Immature natural killer cell (primary cell): ENCODE measurements at regions not wholly inside any gene's neighbourhood (a gene's known extent, or its start where the extent isn't known, plus 50 kb on each side); places are given as distances from the start of the nearest gene placed in this dataset.

Source experiments
- DNase-seq, 3 donors: peaks; one replicate each; pipeline ENCODE4 v3.0.0; 2022; ENCODE audit warnings: mixed read lengths in 1 of 3
- H3K27ac Mint-ChIP-seq, 6 donors: one replicate each; pipeline ENCODE4 v1.8.0; 2020; ENCODE audit warnings: mixed read lengths in 6 of 6, mild to moderate bottlenecking in 5 of 6, inconsistent platforms in 4 of 6, moderate library complexity in 3 of 6
- H3K27me3 Mint-ChIP-seq, 3 donors: one replicate each; pipeline ENCODE4 v1.8.0; 2020 to 2021; ENCODE audit warnings: low read depth in 3 of 3, mild to moderate bottlenecking in 3 of 3, mixed read lengths in 3 of 3, moderate library complexity in 3 of 3, inconsistent platforms in 1 of 3
- H3K36me3 Mint-ChIP-seq, 3 donors: one replicate each; pipeline ENCODE4 v1.8.0; 2020; ENCODE audit warnings: mixed read lengths in 3 of 3, inconsistent platforms in 2 of 3, mild to moderate bottlenecking in 2 of 3
- H3K4me1 Mint-ChIP-seq, 2 donors: one replicate each; pipeline ENCODE4 v1.8.0; 2020; ENCODE audit warnings: inconsistent platforms in 2 of 2, mild to moderate bottlenecking in 2 of 2, mixed read lengths in 2 of 2, moderate library complexity in 1 of 2
- H3K4me3 Mint-ChIP-seq, 5 donors: one replicate each; pipeline ENCODE4 v1.8.0; 2020; ENCODE audit warnings: mild to moderate bottlenecking in 5 of 5, mixed read lengths in 5 of 5, inconsistent platforms in 3 of 5, moderate library complexity in 3 of 5
- H3K9me3 Mint-ChIP-seq, 6 donors: one replicate each; pipeline ENCODE4 v1.8.0; 2020; ENCODE audit warnings: mild to moderate bottlenecking in 6 of 6, mixed read lengths in 6 of 6, inconsistent platforms in 4 of 6, moderate library complexity in 3 of 6

GRCh38 chr2:236935631-236936445, 149.9 kb upstream of the COPS8 start:
- Mint-ChIP-seq H3K27ac (no peak overlapping the region), H3K9me3 (no peaks in the 10 kb centered on the region), H3K27me3 (peaks cover 0 to 9% (median 5%) of the 10 kb centered on the region in 3 donors), H3K4me3 (no peak overlapping the region), H3K36me3 (no peaks in the 10 kb centered on the region), H3K4me1 (no peaks in the 10 kb centered on the region)
- no peak for DNase-seq

GRCh38 chr2:236936446-236936940, 149.2 kb upstream of the COPS8 start:
- Mint-ChIP-seq H3K4me1 (no peaks in the 10 kb centered on the region), H3K9me3 (no peaks in the 10 kb centered on the region), H3K4me3 (no peak overlapping the region), H3K27me3 (peaks cover 0 to 9% (median 4%) of the 10 kb centered on the region in 3 donors), H3K27ac (no peak overlapping the region), H3K36me3 (no peaks in the 10 kb centered on the region)
- DNase-seq, result no peak

- Mint-ChIP-seq H3K4me3 (no peak overlapping the region), H3K4me1 (no peaks in the 10 kb centered on the region), H3K9me3 (no peaks in the 10 kb centered on the region), H3K27me3 (peaks cover 2 to 9% (median 4%) of the 10 kb centered on the region in 3 donors), H3K36me3 (no peaks in the 10 kb centered on the region), H3K27ac (no peak overlapping the region)
- no peak for DNase-seq
These were observed 147.6 kb upstream of the COPS8 start for GRCh38 chr2:236938126-236938525.

GRCh38 chr2:236939271-236939670, 146.4 kb upstream of the COPS8 start:
- Mint-ChIP-seq H3K4me1 (no peaks in the 10 kb centered on the region), H3K4me3 (no peak overlapping the region), H3K27me3 (peaks cover 2 to 7% (median 5%) of the 10 kb centered on the region in 3 donors), H3K27ac (no peak overlapping the region), H3K36me3 (no peaks in the 10 kb centered on the region), H3K9me3 (peaks cover 0 to 2% (median 0%) of the 10 kb centered on the region in 6 donors)
- DNase-seq, result no peak

- Mint-ChIP-seq H3K4me1 (no peaks in the 10 kb centered on the region), H3K9me3 (peaks cover 0 to 2% (median 0%) of the 10 kb centered on the region in 6 donors), H3K27ac (no peak overlapping the region), H3K4me3 (no peak overlapping the region), H3K27me3 (peaks cover 2 to 7% (median 5%) of the 10 kb centered on the region in 3 donors), H3K36me3 (no peaks in the 10 kb centered on the region)
- no peak for DNase-seq
These were observed 145.9 kb upstream of the COPS8 start for GRCh38 chr2:236939721-236940231.

- H3K9me3 Mint-ChIP-seq, result peaks cover 0 to 2% (median 0%) of the 10 kb centered on the region in 6 donors
- H3K4me3 Mint-ChIP-seq, result no peak overlapping the region
- H3K27ac Mint-ChIP-seq, result no peak overlapping the region
These were observed 145.2 kb upstream of the COPS8 start for GRCh38 chr2:236940497-236940896.

GRCh38 chr2:236940916-236941520, 144.7 kb upstream of the COPS8 start:
- Mint-ChIP-seq H3K4me1 (no peaks in the 10 kb centered on the region), H3K4me3 (no peak overlapping the region), H3K27ac (no peak overlapping the region), H3K9me3 (peaks cover 0 to 2% (median 0%) of the 10 kb centered on the region in 6 donors), H3K36me3 (no peaks in the 10 kb centered on the region), H3K27me3 (peaks cover 3 to 7% (median 5%) of the 10 kb centered on the region in 3 donors)
- no peak for DNase-seq

More at GRCh38 chr2:236940497-236940896, 145.2 kb upstream of the COPS8 start:
- Mint-ChIP-seq H3K36me3 (no peaks in the 10 kb centered on the region), H3K4me1 (no peaks in the 10 kb centered on the region), H3K27me3 (peaks cover 2 to 7% (median 5%) of the 10 kb centered on the region in 3 donors)
- DNase-seq, result no peak

- Mint-ChIP-seq H3K27me3 (peaks cover 5 to 7% (median 6%) of the 10 kb centered on the region in 3 donors), H3K9me3 (peaks cover 0 to 2% (median 0%) of the 10 kb centered on the region in 6 donors), H3K27ac (no peak overlapping the region), H3K36me3 (no peaks in the 10 kb centered on the region), H3K4me1 (no peaks in the 10 kb centered on the region), H3K4me3 (no peak overlapping the region)
- no peak for DNase-seq
These were observed 144.1 kb upstream of the COPS8 start for GRCh38 chr2:236941551-236941950.

GRCh38 chr2:236942554-236942953, 143.1 kb upstream of the COPS8 start:
- Mint-ChIP-seq H3K4me1 (no peaks in the 10 kb centered on the region), H3K27me3 (peaks cover 5 to 7% (median 6%) of the 10 kb centered on the region in 3 donors), H3K9me3 (peaks cover 0 to 2% (median 0%) of the 10 kb centered on the region in 6 donors), H3K4me3 (no peak overlapping the region), H3K36me3 (no peaks in the 10 kb centered on the region), H3K27ac (no peak overlapping the region)
- no peak for DNase-seq

GRCh38 chr2:236943068-236943467, 142.6 kb upstream of the COPS8 start:
- Mint-ChIP-seq H3K4me3 (no peak overlapping the region), H3K4me1 (no peaks in the 10 kb centered on the region), H3K27me3 (peaks cover 4 to 8% (median 7%) of the 10 kb centered on the region in 3 donors), H3K9me3 (peaks cover 0 to 2% (median 0%) of the 10 kb centered on the region in 6 donors), H3K27ac (no peak overlapping the region), H3K36me3 (no peaks in the 10 kb centered on the region)
- DNase-seq, result no peak

GRCh38 chr2:236943841-236944513, 141.7 kb upstream of the COPS8 start:
- Mint-ChIP-seq H3K9me3 (peaks cover 0 to 2% (median 0%) of the 10 kb centered on the region in 6 donors), H3K27me3 (peaks cover 4 to 10% (median 7%) of the 10 kb centered on the region in 3 donors), H3K4me1 (no peaks in the 10 kb centered on the region), H3K4me3 (no peak overlapping the region), H3K27ac (no peak overlapping the region), H3K36me3 (no peaks in the 10 kb centered on the region)
- no peak for DNase-seq

- H3K4me3 Mint-ChIP-seq, result no peak overlapping the region
- no peaks in the 10 kb centered on the region for H3K36me3 Mint-ChIP-seq
- H3K27me3 Mint-ChIP-seq, result peaks cover 4 to 10% (median 7%) of the 10 kb centered on the region in 3 donors
- H3K27ac Mint-ChIP-seq, result no peak overlapping the region
- DNase-seq, result no peak
- H3K4me1 Mint-ChIP-seq, result no peaks in the 10 kb centered on the region
- peaks cover 0 to 2% (median 0%) of the 10 kb centered on the region in 6 donors for H3K9me3 Mint-ChIP-seq
These were observed 141.1 kb upstream of the COPS8 start for GRCh38 chr2:236944561-236944960.

GRCh38 chr2:236945431-236946016, 140.2 kb upstream of the COPS8 start:
- no peak for DNase-seq
- Mint-ChIP-seq H3K4me1 (no peaks in the 10 kb centered on the region), H3K4me3 (no peak overlapping the region), H3K27me3 (peaks cover 4 to 10% (median 4%) of the 10 kb centered on the region in 3 donors), H3K27ac (no peak overlapping the region), H3K36me3 (no peaks in the 10 kb centered on the region), H3K9me3 (peaks cover 0 to 2% (median 0%) of the 10 kb centered on the region in 6 donors)
